OCI-LY1 (cell line): ENCODE measurements at regions not wholly inside any gene's neighbourhood (a gene's known extent, or its start where the extent isn't known, plus 50 kb on each side); places are given as distances from the start of the nearest gene placed in this dataset.

Experiments
- H2AFZ ChIP-seq: fragments of 200-600 bp; sonication (generic), shearing (Covaris generic); 2 replicates; pipeline ENCODE4 v1.6.0; 2014; ENCODE audit warnings: antibody characterized with exemption, mild to moderate bottlenecking, low read length
- H3F3A ChIP-seq: fragments of 200-600 bp; sonication (generic), shearing (Covaris generic); 2 replicates; pipeline ENCODE4 v1.6.0; 2014; ENCODE audit warnings: mild to moderate bottlenecking, antibody characterized with exemption, low read length, moderate library complexity; ENCODE audit not compliant: insufficient read depth
- H3K27ac ChIP-seq: fragments of 200-600 bp; sonication (generic); 2 replicates; pipeline ENCODE4 v1.5.1; 2014; ENCODE audit warnings: low read length, mixed run types, mild to moderate bottlenecking, low read depth; ENCODE audit not compliant: poor library complexity, severe bottlenecking
- H3K27me3 ChIP-seq: fragments of 200-600 bp; sonication (generic); 2 replicates; pipeline ENCODE4 v1.6.0; 2014; ENCODE audit warnings: antibody characterized with exemption, mild to moderate bottlenecking, low read length, moderate library complexity; ENCODE audit not compliant: insufficient read depth
- H3K36me3 ChIP-seq: fragments of 200-600 bp; sonication (generic); 2 replicates; pipeline ENCODE4 v1.6.1; 2014; ENCODE audit warnings: mild to moderate bottlenecking, antibody characterized with exemption, low read length, moderate library complexity, mixed read lengths; ENCODE audit not compliant: insufficient read depth
- H3K4me1 ChIP-seq: fragments of 200-600 bp; sonication (generic); 2 replicates; pipeline ENCODE4 v1.5.1; 2014; ENCODE audit warnings: mild to moderate bottlenecking, low read length, moderate library complexity; ENCODE audit not compliant: insufficient read depth, severe bottlenecking
- H3K4me2 ChIP-seq: fragments of 200-600 bp; sonication (generic), shearing (Covaris generic); 2 replicates; pipeline ENCODE4 v1.6.1; 2014; ENCODE audit warnings: low read length
- H3K4me3 ChIP-seq: fragments of 200-600 bp; sonication (generic); 2 replicates; pipeline ENCODE4 v1.5.1; 2014; ENCODE audit warnings: low read length, low read depth, mild to moderate bottlenecking, mixed read lengths; ENCODE audit not compliant: poor library complexity, severe bottlenecking
- H3K79me2 ChIP-seq: fragments of 200-600 bp; shearing (Covaris generic); 2 replicates; pipeline ENCODE4 v1.6.1; 2016; ENCODE audit warnings: mixed run types, low read length, mixed read lengths; ENCODE audit not compliant: insufficient read depth
- H3K9ac ChIP-seq: fragments of 200-600 bp; sonication (generic), shearing (Covaris generic); 2 replicates; pipeline ENCODE4 v1.6.1; 2014; ENCODE audit warnings: mild to moderate bottlenecking, low read length, mixed read lengths
- H3K9me2 ChIP-seq: fragments of 200-600 bp; sonication (generic), shearing (Covaris generic); 2 replicates; pipeline ENCODE4 v1.6.1; 2014; ENCODE audit warnings: low read depth, mild to moderate bottlenecking, low read length, mixed read lengths
- H3K9me3 ChIP-seq: fragments of 200-600 bp; shearing (Covaris generic); 2 replicates; pipeline ENCODE4 v1.6.1; 2014; ENCODE audit warnings: low read length, mixed read lengths
- H4K20me1 ChIP-seq: fragments of 200-600 bp; sonication (generic), shearing (Covaris generic); 2 replicates; pipeline ENCODE4 v1.6.0; 2016; ENCODE audit warnings: mild to moderate bottlenecking, low read length; ENCODE audit not compliant: insufficient read depth
- EZH2 ChIP-seq: fragments of 200-600 bp; sonication (generic), shearing (Covaris generic); IDR thresholded peaks from 2 replicates; pipeline ENCODE4 v1.8.0; 2017; ENCODE audit warnings: borderline replicate concordance, mixed run types, mild to moderate bottlenecking, antibody characterized with exemption, low read length, moderate library complexity, mixed read lengths
- TF ChIP-seq, protein P1 (sequence below): fragments of 200-600 bp; sonication (generic), shearing (Covaris generic); IDR thresholded peaks from 2 replicates; pipeline ENCODE4 v1.5.1; 2017; ENCODE audit warnings: mild to moderate bottlenecking, antibody characterized with exemption, low read length, moderate library complexity, mixed read lengths

DNA sequence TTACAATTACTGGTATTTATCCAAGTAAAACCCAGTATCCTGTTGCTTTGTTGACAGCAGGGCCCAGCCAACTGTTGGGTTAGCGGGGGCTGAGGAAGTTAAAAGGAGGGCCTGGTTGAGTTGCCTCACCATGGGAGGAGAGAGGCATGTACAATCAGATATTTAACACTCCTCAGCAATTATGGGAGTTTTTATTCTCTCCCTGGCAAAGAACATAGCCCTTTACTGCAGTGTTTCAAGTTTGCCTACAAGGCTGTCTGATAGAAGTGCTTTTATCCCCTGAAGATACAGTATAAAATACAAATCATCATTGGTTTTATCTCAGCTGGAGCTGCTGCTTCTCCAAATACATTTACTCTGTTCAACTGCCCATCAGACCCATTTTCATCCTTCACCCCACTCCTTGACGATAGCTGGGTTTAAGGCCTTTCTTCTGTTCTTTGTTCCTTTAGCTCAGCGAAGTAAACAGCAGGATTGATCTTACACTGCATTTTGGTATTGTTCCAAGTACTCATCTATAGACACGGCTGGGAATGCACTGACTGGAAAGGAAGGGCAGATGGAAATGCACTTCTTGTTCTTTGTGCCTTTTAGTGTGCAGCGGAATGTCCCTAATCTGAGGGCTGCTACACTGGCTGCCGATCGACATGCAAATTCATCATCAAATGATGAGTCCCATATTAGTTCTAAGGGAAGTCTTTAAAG lies 402.5 kb upstream of the SPRED2 start:
- no peaks in the 10 kb centered on the region for H3K36me3 ChIP-seq
- H3K27ac ChIP-seq, result no peak overlapping the region
- no peaks in the 10 kb centered on the region for H4K20me1 ChIP-seq
- no peaks in the 10 kb centered on the region for H3K4me1 ChIP-seq
- no peak overlapping the region for H3K9ac ChIP-seq
- no peaks in the 10 kb centered on the region for H3F3A ChIP-seq
- H3K27me3 ChIP-seq, result no peaks in the 10 kb centered on the region
- no peak overlapping the region for H3K4me2 ChIP-seq
- no peak overlapping the region for H3K4me3 ChIP-seq
- no peaks in the 10 kb centered on the region for H3K9me2 ChIP-seq
- H3K79me2 ChIP-seq, result no peaks in the 10 kb centered on the region
- no peak for TF ChIP-seq EZH2
- TF ChIP-seq, protein P1, sequence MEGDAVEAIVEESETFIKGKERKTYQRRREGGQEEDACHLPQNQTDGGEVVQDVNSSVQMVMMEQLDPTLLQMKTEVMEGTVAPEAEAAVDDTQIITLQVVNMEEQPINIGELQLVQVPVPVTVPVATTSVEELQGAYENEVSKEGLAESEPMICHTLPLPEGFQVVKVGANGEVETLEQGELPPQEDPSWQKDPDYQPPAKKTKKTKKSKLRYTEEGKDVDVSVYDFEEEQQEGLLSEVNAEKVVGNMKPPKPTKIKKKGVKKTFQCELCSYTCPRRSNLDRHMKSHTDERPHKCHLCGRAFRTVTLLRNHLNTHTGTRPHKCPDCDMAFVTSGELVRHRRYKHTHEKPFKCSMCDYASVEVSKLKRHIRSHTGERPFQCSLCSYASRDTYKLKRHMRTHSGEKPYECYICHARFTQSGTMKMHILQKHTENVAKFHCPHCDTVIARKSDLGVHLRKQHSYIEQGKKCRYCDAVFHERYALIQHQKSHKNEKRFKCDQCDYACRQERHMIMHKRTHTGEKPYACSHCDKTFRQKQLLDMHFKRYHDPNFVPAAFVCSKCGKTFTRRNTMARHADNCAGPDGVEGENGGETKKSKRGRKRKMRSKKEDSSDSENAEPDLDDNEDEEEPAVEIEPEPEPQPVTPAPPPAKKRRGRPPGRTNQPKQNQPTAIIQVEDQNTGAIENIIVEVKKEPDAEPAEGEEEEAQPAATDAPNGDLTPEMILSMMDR, result no peak
- H3K9me3 ChIP-seq, result no peaks in the 10 kb centered on the region
- no peak overlapping the region for H2AFZ ChIP-seq

DNA sequence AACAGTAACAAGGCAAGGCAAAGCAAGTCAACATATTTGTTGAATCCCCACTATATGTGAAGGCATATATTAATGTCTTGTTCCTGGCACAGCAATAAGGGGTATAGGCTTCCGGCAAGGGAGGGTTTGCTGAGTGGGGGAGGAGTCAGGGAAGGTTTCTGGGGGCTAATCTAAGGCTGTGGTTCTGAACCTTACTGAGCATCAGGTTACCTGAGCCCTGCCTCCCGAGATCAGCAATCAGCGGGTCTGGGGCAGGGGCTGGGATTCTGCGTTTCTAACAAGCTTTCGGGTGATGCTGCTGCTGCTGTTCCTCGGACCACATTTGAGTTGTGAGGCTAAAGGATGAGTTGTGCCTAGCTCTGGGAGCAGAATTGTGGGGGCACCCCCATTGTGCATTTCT lies 401.7 kb upstream of the SPRED2 start:
- TF ChIP-seq, protein P1, result no peak
- no peak for TF ChIP-seq EZH2
- no peaks in the 10 kb centered on the region for H3K9me2 ChIP-seq
- H3K9me3 ChIP-seq, result no peaks in the 10 kb centered on the region
- H3K27ac ChIP-seq, result no peak overlapping the region
- H2AFZ ChIP-seq, result no peak overlapping the region
- no peak overlapping the region for H3K4me3 ChIP-seq
- no peak overlapping the region for H3K4me2 ChIP-seq
- H3K36me3 ChIP-seq, result no peaks in the 10 kb centered on the region
- no peak overlapping the region for H3K9ac ChIP-seq
- H3F3A ChIP-seq, result no peaks in the 10 kb centered on the region
- no peaks in the 10 kb centered on the region for H3K4me1 ChIP-seq
- H3K27me3 ChIP-seq, result no peaks in the 10 kb centered on the region
- H4K20me1 ChIP-seq, result no peaks in the 10 kb centered on the region
- H3K79me2 ChIP-seq, result no peaks in the 10 kb centered on the region

DNA sequence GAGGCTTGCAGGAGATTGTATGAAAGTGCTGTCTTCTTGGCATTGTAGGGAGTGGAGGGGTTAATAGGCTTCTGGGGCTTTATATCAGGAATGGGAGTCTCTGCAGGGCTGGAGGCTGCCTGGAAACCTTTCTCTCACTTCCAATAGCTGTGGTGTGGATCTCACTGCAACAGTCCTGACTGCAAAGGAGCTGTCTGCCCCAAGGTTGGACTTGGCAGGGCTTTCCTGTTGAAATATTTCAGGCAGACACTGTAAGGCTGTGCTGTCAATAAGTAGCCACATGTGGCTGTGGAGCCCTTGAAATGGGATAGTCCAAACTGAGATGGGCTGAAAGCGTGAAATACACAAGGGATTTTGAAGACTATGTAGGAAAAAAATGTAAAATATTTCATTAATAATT lies 399.1 kb upstream of the SPRED2 start:
- Histone ChIP-seq H3K27ac (no peak overlapping the region), H3K4me3 (no peak overlapping the region), H2AFZ (no peak overlapping the region), H3K27me3 (no peaks in the 10 kb centered on the region), H3K9me2 (no peaks in the 10 kb centered on the region), H3F3A (no peaks in the 10 kb centered on the region), H3K9me3 (no peaks in the 10 kb centered on the region), H3K9ac (no peak overlapping the region), H4K20me1 (no peaks in the 10 kb centered on the region), H3K4me1 (no peaks in the 10 kb centered on the region), H3K79me2 (no peaks in the 10 kb centered on the region), H3K36me3 (no peaks in the 10 kb centered on the region), H3K4me2 (no peak overlapping the region)
- TF ChIP-seq EZH2, result no peak
- TF ChIP-seq, protein P1, result no peak
